ENCODE measurements at regions not wholly inside any gene's neighbourhood (a gene's known extent, or its start where the extent isn't known, plus 50 kb on each side); places are given as distances from the start of the nearest gene placed in this dataset.

- Histone ChIP-seq H3K79me2 (ENCODE audit: control insufficient read depth, insufficient read depth, low read length) (no peaks in the 10 kb centered on the region), H3K9ac (ENCODE audit: control insufficient read depth, insufficient read depth, low read length) (no peak overlapping the region), H3K9me3 (replicated peaks; ENCODE audit: control insufficient read depth, insufficient read depth, low read length) (no peaks in the 10 kb centered on the region), H3K4me1 (ENCODE audit: control insufficient read depth, insufficient read depth, low read length) (no peaks in the 10 kb centered on the region), H3K27me3 (replicated peaks in 1 of 2; ENCODE audit: control insufficient read depth in 2 of 2, insufficient read depth in 2 of 2, low read length in 1 of 2) (no peaks in the 10 kb centered on the region; a peak in 1 of 4 replicates), H3K4me3 (no peak overlapping the region), H3K4me2 (ENCODE audit: control insufficient read depth, insufficient read depth) (no peak overlapping the region), H4K20me1 (ENCODE audit: control insufficient read depth, insufficient read depth) (no peaks in the 10 kb centered on the region), H3K36me3 (ENCODE audit: control insufficient read depth in 2 of 2, insufficient read depth in 2 of 2, low read length in 1 of 2) (no peaks in the 10 kb centered on the region), H3K27ac (ENCODE audit: control insufficient read depth, insufficient read depth) (no peak overlapping the region), H2AFZ (ENCODE audit: control insufficient read depth, low read depth, low read length) (no peak overlapping the region)
- WGBS (ENCODE audit: insufficient coverage, insufficient replicate concordance, low lambda C conversion rate, missing lambda C conversion rate), result 21% methylated on average over 2 of the region's 2 CpGs
- no peak for FAIRE-seq
- intact Hi-C loops (cut with micrococcal nuclease; ENCODE audit: unreplicated experiment), result no loop called here
- SMC1A ChIA-PET (ENCODE audit: uncharacterized antibody, unreplicated experiment), result no interaction called here
- TF ChIP-seq, protein P1, sequence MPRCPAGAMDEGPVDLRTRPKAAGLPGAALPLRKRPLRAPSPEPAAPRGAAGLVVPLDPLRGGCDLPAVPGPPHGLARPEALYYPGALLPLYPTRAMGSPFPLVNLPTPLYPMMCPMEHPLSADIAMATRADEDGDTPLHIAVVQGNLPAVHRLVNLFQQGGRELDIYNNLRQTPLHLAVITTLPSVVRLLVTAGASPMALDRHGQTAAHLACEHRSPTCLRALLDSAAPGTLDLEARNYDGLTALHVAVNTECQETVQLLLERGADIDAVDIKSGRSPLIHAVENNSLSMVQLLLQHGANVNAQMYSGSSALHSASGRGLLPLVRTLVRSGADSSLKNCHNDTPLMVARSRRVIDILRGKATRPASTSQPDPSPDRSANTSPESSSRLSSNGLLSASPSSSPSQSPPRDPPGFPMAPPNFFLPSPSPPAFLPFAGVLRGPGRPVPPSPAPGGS (IDR thresholded peaks at IDR 0.05; ENCODE audit: borderline replicate concordance, insufficient read depth, low read depth, low read length, poor library complexity, severe bottlenecking), result no peak
- TF ChIP-seq PML (IDR thresholded peaks at IDR 0.05; ENCODE audit: low read length), result no peak
- TF ChIP-seq, protein P2, sequence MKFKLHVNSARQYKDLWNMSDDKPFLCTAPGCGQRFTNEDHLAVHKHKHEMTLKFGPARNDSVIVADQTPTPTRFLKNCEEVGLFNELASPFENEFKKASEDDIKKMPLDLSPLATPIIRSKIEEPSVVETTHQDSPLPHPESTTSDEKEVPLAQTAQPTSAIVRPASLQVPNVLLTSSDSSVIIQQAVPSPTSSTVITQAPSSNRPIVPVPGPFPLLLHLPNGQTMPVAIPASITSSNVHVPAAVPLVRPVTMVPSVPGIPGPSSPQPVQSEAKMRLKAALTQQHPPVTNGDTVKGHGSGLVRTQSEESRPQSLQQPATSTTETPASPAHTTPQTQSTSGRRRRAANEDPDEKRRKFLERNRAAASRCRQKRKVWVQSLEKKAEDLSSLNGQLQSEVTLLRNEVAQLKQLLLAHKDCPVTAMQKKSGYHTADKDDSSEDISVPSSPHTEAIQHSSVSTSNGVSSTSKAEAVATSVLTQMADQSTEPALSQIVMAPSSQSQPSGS (IDR thresholded peaks at IDR 0.05; ENCODE audit: low read length), result no peak
- no peak for TF ChIP-seq BHLHE40 (IDR thresholded peaks at IDR 0.05; ENCODE audit: borderline replicate concordance in 1 of 2, low read depth in 2 of 2, low read length in 1 of 2)
- TF ChIP-seq ZNF274 (IDR thresholded peaks at IDR 0.05; ENCODE audit: insufficient read depth, insufficient read length), result no peak
- no peak for TF ChIP-seq MTA3 (IDR thresholded peaks at IDR 0.05; ENCODE audit: borderline replicate concordance, low read length)
- TF ChIP-seq SP1 (IDR thresholded peaks at IDR 0.05; ENCODE audit: low read depth, low read length), result no peak
- TF ChIP-seq HDGF (IDR thresholded peaks at IDR 0.05), result no peak
- no peak for TF ChIP-seq SREBF1 (IDR thresholded peaks at IDR 0.05; ENCODE audit: low read length)
- TF ChIP-seq BMI1 (IDR thresholded peaks at IDR 0.05; ENCODE audit: borderline replicate concordance), result no peak
- TF ChIP-seq WRNIP1 (IDR thresholded peaks at IDR 0.05; ENCODE audit: borderline replicate concordance, low read depth, low read length), result no peak
- no peak for TF ChIP-seq EGR1 (IDR thresholded peaks at IDR 0.05; ENCODE audit: borderline replicate concordance in 1 of 2, low read depth in 2 of 2, low read length in 2 of 2)
- no peak for TF ChIP-seq TCF3 (IDR thresholded peaks at IDR 0.05; ENCODE audit: borderline replicate concordance, insufficient read depth, low read depth, low read length)
- no peak for TF ChIP-seq KDM1A (IDR thresholded peaks at IDR 0.05; ENCODE audit: borderline replicate concordance)
- TF ChIP-seq KLF5 (IDR thresholded peaks at IDR 0.05; ENCODE audit: partially characterized antibody), result no peak
- TF ChIP-seq PAX5 (IDR thresholded peaks at IDR 0.05; ENCODE audit: borderline replicate concordance, low read depth, low read length), result no peak
- TF ChIP-seq POU2F2 (IDR thresholded peaks at IDR 0.05; ENCODE audit: borderline replicate concordance, low read depth, low read length), result no peak
- no peak for TF ChIP-seq LARP7 (IDR thresholded peaks at IDR 0.05)
- no peak for TF ChIP-seq ZBED1 (IDR thresholded peaks at IDR 0.05; ENCODE audit: borderline replicate concordance)
- RAD21 ChIA-PET (ENCODE audit: unreplicated experiment), result no interaction called here
- DNase-seq (ENCODE audit: low read depth, low spot score), result no peak
- ATAC-seq, result no peak
- POLR2A ChIA-PET, result interaction anchor here (1.5 kb wide), 1 partner anchor 10 kb away, joined by 4 read pairs; no protein-coding TSS in a partner anchor
- CTCF ChIA-PET, result no interaction called here
- in situ Hi-C loops (cut with MboI), result no loop called here
- no TSS peak for BruUV-seq (replicated peaks)
Observed at GRCh38 chr1:87715471-87715870, 386.8 kb downstream of the LMO4 start.

Measured in GM12878 (cell line).